ENCODE measurements at regions not wholly inside any gene's neighbourhood (a gene's known extent, or its start where the extent isn't known, plus 50 kb on each side); places are given as distances from the start of the nearest gene placed in this dataset.

- TF ChIP-seq, protein P1, sequence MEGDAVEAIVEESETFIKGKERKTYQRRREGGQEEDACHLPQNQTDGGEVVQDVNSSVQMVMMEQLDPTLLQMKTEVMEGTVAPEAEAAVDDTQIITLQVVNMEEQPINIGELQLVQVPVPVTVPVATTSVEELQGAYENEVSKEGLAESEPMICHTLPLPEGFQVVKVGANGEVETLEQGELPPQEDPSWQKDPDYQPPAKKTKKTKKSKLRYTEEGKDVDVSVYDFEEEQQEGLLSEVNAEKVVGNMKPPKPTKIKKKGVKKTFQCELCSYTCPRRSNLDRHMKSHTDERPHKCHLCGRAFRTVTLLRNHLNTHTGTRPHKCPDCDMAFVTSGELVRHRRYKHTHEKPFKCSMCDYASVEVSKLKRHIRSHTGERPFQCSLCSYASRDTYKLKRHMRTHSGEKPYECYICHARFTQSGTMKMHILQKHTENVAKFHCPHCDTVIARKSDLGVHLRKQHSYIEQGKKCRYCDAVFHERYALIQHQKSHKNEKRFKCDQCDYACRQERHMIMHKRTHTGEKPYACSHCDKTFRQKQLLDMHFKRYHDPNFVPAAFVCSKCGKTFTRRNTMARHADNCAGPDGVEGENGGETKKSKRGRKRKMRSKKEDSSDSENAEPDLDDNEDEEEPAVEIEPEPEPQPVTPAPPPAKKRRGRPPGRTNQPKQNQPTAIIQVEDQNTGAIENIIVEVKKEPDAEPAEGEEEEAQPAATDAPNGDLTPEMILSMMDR (IDR thresholded peaks at IDR 0.05; ENCODE audit: low read length) = no peak
- TF ChIP-seq EZH2 (IDR thresholded peaks at IDR 0.05; ENCODE audit: borderline replicate concordance, low read length) = no peak
These were observed 287.0 kb upstream of the ARRDC3 start for GRCh38 chr5:91670122-91670521.

Measured in OCI-LY1 (cell line).